Stimulated activated naive CD4-positive, alpha-beta T cell (primary cell): ENCODE measurements at regions not wholly inside any gene's neighbourhood (a gene's known extent, or its start where the extent isn't known, plus 50 kb on each side); places are given as distances from the start of the nearest gene placed in this dataset.

Source experiments
- DNase-seq, 6 experiments: peaks; one replicate each; lab custom pipeline; 2025; lab: John Stamatoyannopoulos, UW

DNA sequence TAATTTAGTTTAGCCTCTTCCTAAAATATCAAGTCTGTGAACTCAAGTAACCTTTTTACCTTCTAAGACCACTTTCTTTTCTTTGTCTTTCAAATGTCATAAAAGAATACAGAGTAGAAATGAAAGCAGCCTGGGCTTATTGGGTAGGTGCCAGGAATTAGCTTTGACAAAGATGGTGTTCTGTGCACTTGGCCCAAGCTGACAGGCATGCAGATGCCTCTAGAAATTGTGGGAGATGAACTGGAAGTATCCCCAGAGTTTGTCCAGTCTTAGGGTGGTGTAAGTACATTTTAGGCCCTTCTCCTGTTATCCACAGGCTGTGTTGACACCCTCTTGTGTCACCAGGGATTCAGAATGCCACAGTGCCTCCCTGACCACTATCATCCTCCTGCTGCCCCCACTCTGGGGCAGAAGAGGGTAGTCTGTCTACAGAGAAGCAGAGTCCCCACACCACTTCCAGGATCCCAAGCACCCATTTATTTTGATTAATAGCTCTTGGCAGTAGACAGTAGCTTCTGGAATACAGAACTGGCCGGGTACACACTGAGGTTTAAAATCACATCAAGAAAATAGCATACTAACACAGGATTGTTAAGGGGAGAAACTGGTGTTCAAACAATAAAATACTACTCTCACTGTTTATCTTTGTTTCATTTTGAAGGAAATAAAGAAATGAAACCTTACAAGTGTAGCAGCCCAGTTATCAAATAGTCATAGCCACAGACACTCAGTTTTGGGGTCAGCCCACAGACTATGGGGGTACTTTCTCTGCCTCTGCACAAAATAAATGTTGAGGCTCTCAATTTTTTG, 343.2 kb downstream of the KCNRG start:
- DNase-seq, result no peak

GRCh38 chr13:50359041-50359367, 343.8 kb downstream of the KCNRG start:
- no peak for DNase-seq

DNA sequence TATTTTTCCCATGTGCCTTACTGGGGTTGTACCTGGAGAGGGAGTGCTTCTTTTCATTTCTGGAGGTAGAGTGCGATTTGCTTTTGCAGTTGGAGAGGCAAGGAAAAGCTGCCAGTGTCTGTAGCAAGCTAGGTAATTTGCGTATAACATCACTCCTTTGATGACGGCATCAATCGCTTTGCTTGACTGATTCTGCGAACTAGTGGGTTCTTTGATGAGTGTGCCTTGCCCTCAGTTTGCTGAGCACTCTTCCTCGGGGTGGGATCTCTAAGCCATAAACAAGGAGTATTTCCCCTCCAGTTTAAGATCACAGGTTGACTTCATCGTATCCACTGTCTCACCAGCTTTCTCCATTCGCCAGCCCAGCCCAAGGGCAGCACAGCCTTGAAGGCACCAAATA, 344.5 kb downstream of the KCNRG start:
- DNase-seq, result no peak

- no peak for DNase-seq
Observed at GRCh38 chr13:50360637-50361036, 345.4 kb downstream of the KCNRG start.

DNA sequence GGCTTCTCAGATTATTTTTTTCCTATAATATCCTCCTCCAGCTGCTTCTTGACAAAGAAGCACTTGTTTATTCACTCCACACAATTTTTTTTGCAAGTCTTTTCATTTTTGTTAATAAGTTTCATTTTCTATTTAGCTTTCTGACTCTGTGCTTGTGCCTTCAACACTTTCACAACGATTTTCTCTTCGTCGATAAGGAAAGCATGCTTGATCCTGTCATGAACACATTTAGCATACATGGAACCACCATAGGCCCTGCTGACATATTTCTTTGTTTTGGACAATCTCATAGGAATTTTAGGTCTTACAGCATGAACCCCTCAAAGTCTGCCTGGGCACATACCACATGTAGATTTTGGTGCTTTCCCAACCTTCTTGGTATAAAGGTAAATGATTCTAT, 346.0 kb downstream of the KCNRG start:
- DNase-seq, result no peak

DNA sequence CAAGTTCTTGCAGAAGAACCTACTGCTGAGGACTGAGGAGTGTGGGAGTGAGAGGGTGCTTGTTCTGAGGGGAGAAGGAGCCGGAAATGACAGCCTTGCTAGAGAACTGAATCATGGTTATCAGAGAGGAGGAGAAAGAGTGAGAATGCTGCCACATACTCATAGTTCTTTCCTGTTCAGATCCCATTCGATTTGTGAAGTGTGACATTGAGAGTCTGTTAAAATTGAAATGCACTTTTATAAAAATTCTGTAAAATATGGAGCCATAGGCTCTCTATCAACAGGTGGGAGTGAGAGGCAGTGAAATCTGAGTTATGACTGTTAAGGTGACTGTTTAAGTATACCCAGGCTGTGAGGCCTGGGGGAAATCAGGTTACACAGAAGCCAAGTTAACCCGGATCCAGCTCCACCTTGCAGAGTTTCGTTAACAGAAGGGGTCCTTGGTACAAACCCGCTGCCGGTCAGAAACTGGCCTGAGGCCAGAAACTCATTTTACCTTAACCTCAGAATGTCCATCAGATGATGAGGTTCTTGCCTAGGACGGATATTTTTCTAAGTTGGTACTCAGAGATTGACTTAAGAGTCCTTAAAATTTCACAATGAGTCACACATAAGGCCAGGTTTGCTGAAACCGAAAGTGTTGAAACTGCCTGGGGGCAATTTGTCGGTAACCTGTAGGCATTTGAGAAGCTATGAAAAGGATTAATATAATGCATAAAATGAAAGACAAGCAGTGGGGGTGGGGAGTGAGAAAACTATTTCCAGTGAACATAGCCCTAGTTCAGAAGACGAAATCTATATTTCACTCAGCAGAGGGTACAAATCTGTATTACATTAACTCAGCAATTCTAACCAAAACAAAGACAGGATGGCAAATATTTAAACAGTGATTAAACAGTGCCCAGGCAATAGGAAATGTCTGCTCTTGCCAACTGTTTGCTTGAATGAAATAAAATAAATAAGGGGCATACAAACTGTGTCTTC, 350.5 kb downstream of the KCNRG start:
- peak in 2 of 6 experiments; percentile 8 to 14 for DNase-seq

- no peak for DNase-seq
Observed at GRCh38 chr13:50366488-50367174, 351.4 kb downstream of the KCNRG start.

DNA sequence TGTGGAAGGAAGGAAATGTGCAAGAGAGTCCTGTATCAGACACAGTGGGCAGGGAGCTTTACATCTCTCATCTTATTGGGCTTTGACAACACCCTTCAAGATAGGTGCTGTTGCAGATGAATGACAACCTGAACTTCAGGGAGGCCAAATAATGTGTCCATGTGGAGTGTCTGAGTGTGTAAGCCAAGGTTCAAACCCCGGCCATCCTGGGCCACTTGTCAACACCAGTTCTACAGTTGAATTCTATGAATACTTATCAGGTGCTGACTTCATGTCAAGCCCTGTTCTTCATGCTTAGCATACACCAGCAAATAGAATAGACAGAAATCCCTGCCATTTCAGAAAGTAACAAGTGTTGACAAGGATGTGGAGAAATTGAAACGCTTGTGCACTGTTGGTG, 354.4 kb downstream of the KCNRG start:
- no peak for DNase-seq

DNA sequence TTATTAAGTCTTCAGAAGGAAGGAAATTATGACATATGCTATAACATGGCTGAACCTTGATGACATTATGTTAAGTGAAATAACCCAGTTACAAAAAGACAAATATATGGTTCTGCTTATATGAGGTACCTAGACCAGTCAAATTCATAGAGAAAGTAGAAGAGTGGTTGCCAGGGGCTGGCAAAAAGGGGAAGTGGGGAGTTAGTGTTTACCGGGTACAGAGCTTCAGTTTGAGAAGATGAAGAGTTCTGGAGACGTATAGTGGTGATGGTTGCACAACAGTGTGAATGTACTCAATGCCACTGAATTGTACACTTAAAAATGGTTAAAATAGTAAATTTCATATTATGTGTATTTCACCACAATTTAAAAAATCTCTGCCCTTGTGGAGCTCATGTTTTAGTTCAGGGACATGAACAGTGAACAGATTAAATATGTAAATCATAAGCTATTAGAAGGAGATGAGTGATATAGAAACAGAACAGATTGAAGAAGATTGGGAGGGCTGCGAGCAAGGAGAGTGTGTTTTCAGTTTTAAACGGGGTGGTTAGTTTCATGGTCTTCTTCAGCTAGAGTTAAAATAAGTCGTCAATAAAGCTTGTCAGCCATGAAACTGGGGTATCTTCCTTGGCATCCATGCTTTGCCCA, 355.2 kb downstream of the KCNRG start:
- no peak for DNase-seq

DNA sequence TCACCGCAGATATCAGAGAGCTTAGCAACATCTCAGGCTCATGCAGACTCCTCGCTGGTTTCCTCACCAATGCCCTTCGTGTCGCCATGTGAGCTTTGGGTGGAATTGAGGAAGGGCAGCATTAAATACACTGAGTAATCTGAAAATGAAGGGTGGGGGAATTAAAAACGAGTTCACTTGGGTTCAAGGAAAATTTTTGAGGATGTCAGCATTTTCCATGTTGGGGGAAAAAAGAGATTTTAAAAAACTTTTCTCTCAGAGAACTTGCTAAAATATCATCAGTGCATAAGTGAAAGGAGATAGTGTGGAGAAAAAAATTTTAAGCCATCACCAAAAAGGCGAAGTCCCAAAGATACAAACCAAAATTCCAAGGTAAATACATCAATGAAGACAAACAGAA, 359.3 kb downstream of the KCNRG start:
- DNase-seq, result no peak

DNA sequence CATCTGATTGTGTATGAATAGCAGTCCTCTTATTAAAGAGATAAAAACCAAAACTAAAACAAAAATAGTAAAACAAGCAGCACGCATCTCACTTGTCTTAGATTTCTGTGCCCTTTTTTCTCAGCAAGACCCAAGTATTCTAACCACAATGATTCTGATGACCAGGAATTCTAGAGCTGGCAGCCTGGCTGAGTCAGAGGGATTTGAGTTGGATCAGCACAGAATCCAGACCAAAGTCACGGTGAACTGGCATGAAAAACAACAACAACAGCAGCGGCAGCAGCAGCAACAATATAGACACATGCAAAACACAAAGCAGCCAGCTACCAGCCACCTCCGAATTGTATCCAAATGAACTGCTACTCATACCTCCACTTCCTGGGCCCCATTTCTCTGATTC, 360.5 kb downstream of the KCNRG start:
- no peak for DNase-seq

- DNase-seq, result no peak
Observed at GRCh38 chr13:50376895-50377575, 361.8 kb downstream of the KCNRG start.

DNA sequence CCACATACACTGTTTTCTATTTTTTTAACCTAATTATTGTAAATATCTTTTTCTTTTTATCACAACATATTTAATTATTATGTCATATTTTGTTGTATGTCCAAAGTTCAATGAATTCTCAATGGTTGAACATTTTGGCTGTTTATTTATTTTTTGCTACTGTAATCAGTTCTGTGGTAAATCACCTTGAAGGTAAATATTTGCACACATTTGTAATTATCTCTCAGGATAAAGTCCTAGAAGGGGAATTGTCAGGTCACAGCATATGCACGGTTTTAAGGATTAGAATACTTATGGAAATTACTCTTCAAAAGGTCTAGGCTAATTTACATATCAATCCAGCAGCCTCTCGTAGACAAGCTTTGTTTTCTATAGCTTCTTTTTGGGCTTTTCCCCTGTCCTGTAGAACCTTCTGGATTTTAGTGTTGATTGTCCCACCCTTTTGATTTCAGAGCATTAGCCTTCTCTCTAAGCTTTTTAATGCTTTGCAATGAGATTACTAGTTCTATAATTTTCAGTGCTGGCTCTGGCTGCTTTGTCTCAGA, 362.6 kb downstream of the KCNRG start:
- no peak for DNase-seq

DNA sequence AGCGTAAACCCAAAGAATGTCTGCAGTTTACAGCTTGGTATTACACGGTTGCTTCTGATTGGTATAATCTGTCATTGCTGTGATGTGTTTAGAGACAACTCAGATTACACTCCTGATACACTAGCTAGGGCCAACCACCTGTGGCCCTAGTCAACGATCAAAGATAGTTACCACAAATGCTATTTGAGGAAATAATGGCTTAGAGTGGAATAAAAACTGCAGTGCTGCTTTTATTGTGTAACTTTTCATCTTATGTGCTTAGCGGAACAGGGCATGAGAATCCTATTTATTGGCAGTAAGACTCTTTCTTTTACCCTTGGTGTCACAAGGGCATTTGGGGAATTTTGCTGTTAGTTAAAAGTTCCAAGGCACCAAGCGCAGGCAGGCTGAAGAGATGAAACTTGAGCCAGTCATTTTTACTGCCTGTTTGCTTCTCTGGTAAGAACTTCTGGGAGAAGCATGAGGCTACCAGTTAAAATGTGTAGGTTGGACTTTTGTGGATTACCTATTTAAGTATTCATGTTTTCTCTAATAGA, 363.3 kb downstream of the KCNRG start:
- no peak for DNase-seq

DNA sequence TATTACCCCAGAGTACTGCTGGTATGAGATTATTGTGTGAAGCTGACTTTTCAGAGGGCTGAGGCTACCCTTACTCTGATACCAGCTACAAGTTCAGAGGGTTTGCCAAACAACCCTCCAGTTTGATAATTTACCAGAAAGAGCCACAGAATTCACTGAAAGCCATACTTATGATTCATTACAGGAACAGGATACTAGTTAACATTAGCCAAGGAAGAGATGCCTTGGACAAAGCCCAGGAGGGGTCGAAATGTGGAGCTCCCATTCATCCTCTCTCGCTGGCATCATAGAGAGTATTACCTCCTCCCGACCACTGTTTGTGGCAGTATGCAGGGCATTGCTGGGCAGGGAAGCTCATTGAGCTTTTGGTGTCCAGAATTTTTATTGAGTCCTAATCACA, 364.3 kb downstream of the KCNRG start:
- no peak for DNase-seq

- DNase-seq, result no peak
Observed at GRCh38 chr13:50380905-50381304, 365.7 kb downstream of the KCNRG start.

GRCh38 chr13:50382511-50382910, 367.3 kb downstream of the KCNRG start:
- no peak for DNase-seq

DNA sequence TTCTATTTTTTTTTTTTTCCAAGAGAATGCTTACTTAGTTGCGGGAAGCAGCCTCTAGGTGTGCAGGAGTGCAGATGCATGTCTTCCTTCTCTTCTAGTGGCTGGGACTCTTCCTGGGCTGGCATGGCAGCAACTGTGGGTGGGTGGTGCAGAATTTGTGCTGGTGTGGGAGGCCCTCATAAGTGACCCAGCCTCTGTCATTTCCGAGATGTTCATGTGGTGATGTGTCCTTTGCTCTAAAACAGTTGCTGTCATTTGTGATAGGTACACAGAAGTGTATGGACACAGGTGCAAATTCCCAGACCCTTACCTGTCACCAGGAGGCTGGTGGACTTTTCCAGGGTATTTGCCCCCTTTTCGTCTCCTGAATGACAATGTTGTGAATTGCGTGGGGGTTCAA, 367.7 kb downstream of the KCNRG start:
- DNase-seq, result no peak

DNA sequence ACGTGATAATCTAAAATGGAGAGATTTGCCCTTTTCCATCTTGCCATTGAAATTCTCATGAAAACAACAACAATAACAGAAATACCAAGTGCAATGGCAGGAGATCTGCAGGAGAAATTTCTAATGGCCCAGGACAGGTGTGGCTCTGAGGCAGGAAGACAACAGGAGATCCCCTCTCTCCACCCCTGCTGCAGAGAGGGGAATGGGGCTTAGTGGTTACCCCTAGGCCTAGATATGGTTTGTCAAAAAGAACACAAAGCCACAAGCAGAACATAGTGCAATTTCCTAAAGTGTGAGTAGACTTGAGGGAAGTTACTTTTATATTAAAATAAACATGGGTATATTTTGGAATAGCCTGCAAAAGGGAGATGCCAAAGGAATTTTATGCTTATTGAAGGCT, 369.5 kb downstream of the KCNRG start:
- no peak for DNase-seq

- DNase-seq, result no peak
Observed at GRCh38 chr13:50386541-50387050, 371.4 kb downstream of the KCNRG start.
